ENCODE measurements at regions not wholly inside any gene's neighbourhood (a gene's known extent, or its start where the extent isn't known, plus 50 kb on each side); places are given as distances from the start of the nearest gene placed in this dataset.

DNA sequence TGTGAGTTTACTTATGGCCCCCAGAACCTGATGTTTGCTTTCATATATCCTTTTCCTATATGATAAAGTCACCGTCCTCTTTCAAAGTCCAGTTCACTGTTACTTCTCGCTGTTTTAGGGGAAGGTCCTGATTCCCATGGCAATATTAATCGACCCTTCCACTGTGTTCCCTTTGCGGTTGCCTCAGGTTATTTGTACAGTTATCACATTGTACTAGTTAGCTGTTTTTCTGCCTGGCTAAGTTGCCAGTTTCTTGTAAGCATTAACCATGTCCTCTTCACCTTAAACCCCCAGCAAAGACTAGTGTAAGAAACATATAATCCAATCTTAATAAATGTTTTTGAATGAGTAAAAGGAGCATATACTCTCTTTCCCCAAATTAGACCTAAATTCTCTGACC is 115.0 kb upstream of the PPFIA2 start:
- TF ChIP-seq YY1 (IDR thresholded peaks at IDR 0.05; ENCODE audit: low read depth) (no peak), POLR2AphosphoS5 (IDR thresholded peaks at IDR 0.05; ENCODE audit: low read depth, low read length) (no peak)
